A549 (cell line): ENCODE measurements at regions not wholly inside any gene's neighbourhood (a gene's known extent, or its start where the extent isn't known, plus 50 kb on each side); places are given as distances from the start of the nearest gene placed in this dataset.

ENCODE experiments used
- ATAC-seq, 2 experiments: fragments of 200-7000 bp in 1 of 2; fragments of >200 bp in 1 of 2; cut with Nextera tagmentation in 1 of 2; cut with Tn5 transposase in 1 of 2; 3 replicates each; pipeline versions ENCODE4 v1.8.0 to v1.9.1; 2018 to 2020; ENCODE audit warnings: mild to moderate bottlenecking in 1 of 2, moderate library complexity in 1 of 2
- CTCF ChIA-PET: fragments of 300-600 bp; sonication (Branson Sonifier 250); formaldehyde crosslinking; extraction: SDS; loops from one replicate; lab custom pipeline; 2021; ENCODE audit warnings: antibody characterized with exemption, inconsistent platforms; lab: Yijun Ruan, JAX
- POLR2A ChIA-PET: fragments of 350-600 bp; formaldehyde crosslinking; extraction: SDS; loops from one replicate; lab custom pipeline; 2021; ENCODE audit warnings: antibody characterized with exemption, inconsistent platforms; lab: Yijun Ruan, JAX
- DNase-seq, 2 experiments: peaks; one replicate each; pipeline versions ENCODE4 v3.0.0 to v3.0.0-alpha.2; 2011 to 2016; ENCODE audit warnings: low read depth in 1 of 2, low spot score in 1 of 2
- FAIRE-seq: peaks from 2 replicates; lab custom pipeline; 2011; peaks lifted over from hg19 to GRCh38; lab: Jason Lieb, UNC
- H3K27ac ChIP-seq, 2 experiments: fragments of >200 bp; sonication (Bioruptor Twin); formaldehyde crosslinking; 3 replicates each; pipeline ENCODE4 v1.5.1; 2016 to 2017
- H3K4me1 ChIP-seq: fragments of >200 bp; sonication (Bioruptor Twin); formaldehyde crosslinking; 3 replicates; pipeline ENCODE4 v1.6.1; 2016
- H3K4me2 ChIP-seq: fragments of >200 bp; sonication (Bioruptor Twin); formaldehyde crosslinking; 3 replicates; pipeline ENCODE4 v1.6.1; 2016
- H3K4me3 ChIP-seq: fragments of >200 bp; sonication (Bioruptor Twin); formaldehyde crosslinking; 3 replicates; pipeline ENCODE4 v1.5.1; 2016
- H3K9me3 ChIP-seq: fragments of >200 bp; sonication (Bioruptor Twin); formaldehyde crosslinking; 3 replicates; pipeline ENCODE4 v1.6.1; 2016
- BHLHE40 ChIP-seq: IDR thresholded peaks from 2 replicates; pipeline ENCODE4 v1.6.1; 2012; ENCODE audit warnings: low read depth, low read length, inconsistent platforms
- CBX2 ChIP-seq: fragments of 200-600 bp; sonication (generic); IDR thresholded peaks from 2 replicates; pipeline ENCODE4 v1.6.1; 2016; ENCODE audit warnings: low read depth, mild to moderate bottlenecking, borderline replicate concordance
- CEBPB ChIP-seq, 2 experiments: fragments of >200 bp in 1 of 2; sonication (Bioruptor Twin) in 1 of 2; formaldehyde crosslinking in 1 of 2; IDR thresholded peaks; 2 replicates each; pipeline ENCODE4 v1.6.1; 2012 to 2016
- FOSL2 ChIP-seq, 2 experiments: fragments of 450-650 bp in 1 of 2; fragments of >200 bp in 1 of 2; sonication (Bioruptor Twin) in 1 of 2; formaldehyde crosslinking; IDR thresholded peaks; 2 replicates each; pipeline versions ENCODE4 v1.5.0 to v1.6.1; 2016 to 2020; ENCODE audit warnings: mild to moderate bottlenecking in 1 of 2, moderate library complexity in 1 of 2
- FOXS1 ChIP-seq: fragments of 250-450 bp; sonication (Bioruptor Pico); IDR thresholded peaks from 2 replicates; pipeline ENCODE4 v1.5.0; 2020; ENCODE audit warnings: mild to moderate bottlenecking, moderate library complexity
- HDAC2 ChIP-seq: fragments of 200-600 bp; sonication (generic); IDR thresholded peaks from 2 replicates; pipeline ENCODE4 v1.6.1; 2016
- HOXA7 ChIP-seq: fragments of 250-450 bp; sonication (Bioruptor Pico); IDR thresholded peaks from 2 replicates; pipeline ENCODE4 v1.5.0; 2020; ENCODE audit warnings: mild to moderate bottlenecking, moderate library complexity
- HOXB13 ChIP-seq: fragments of 250-450 bp; sonication (Bioruptor Pico); IDR thresholded peaks from 2 replicates; pipeline ENCODE4 v1.5.0; 2020; ENCODE audit warnings: low read depth, mild to moderate bottlenecking, moderate library complexity
- JUN ChIP-seq, 2 experiments: fragments of >200 bp; sonication (Bioruptor Twin); formaldehyde crosslinking; IDR thresholded peaks; 2 replicates in 1 of 2; 3 replicates in 1 of 2; pipeline ENCODE4 v1.6.1; 2016 to 2017
- JUNB ChIP-seq: fragments of >200 bp; sonication (Bioruptor Twin); formaldehyde crosslinking; IDR thresholded peaks from 2 replicates; pipeline ENCODE4 v1.6.1; 2016
- KDM1A ChIP-seq: fragments of 200-600 bp; sonication (generic); IDR thresholded peaks from 2 replicates; pipeline ENCODE4 v1.6.1; 2016; ENCODE audit warnings: low read depth, mild to moderate bottlenecking
- MAFK ChIP-seq: fragments of 450-650 bp; IDR thresholded peaks from 2 replicates; pipeline ENCODE4 v1.6.1; 2014; ENCODE audit not compliant: partially characterized antibody
- MAZ ChIP-seq: fragments of 150-350 bp; IDR thresholded peaks from 2 replicates; pipeline ENCODE4 v1.6.1; 2014; ENCODE audit warnings: antibody characterized with exemption, low read depth, low read length, borderline replicate concordance
- MYC ChIP-seq: IDR thresholded peaks from 2 replicates; pipeline ENCODE4 v1.6.1; 2012; ENCODE audit warnings: mild to moderate bottlenecking, inconsistent platforms, low read length, improper control_type of control experiment, borderline replicate concordance
- NFE2L2 ChIP-seq: fragments of 150-350 bp; conservative IDR thresholded peaks from 2 replicates; pipeline ENCODE4 v1.6.1; 2014; ENCODE audit warnings: low read length
- NPAS2 ChIP-seq: fragments of 250-450 bp; sonication (Bioruptor Pico); IDR thresholded peaks from 2 replicates; pipeline ENCODE4 v1.8.0; 2022; ENCODE audit warnings: mild to moderate bottlenecking, moderate library complexity, borderline replicate concordance
- NR3C1 ChIP-seq: fragments of >200 bp; sonication (Bioruptor Twin); formaldehyde crosslinking; IDR thresholded peaks from 3 replicates; pipeline ENCODE4 v1.6.1; 2017
- PHF8 ChIP-seq: fragments of 200-600 bp; sonication (generic); IDR thresholded peaks from 2 replicates; pipeline ENCODE4 v1.6.1; 2016; ENCODE audit warnings: low read depth, mild to moderate bottlenecking, antibody characterized with exemption, moderate library complexity, borderline replicate concordance
- RARB ChIP-seq: fragments of 250-450 bp; sonication (Bioruptor Pico); IDR thresholded peaks from 2 replicates; pipeline ENCODE4 v1.8.0; 2021; ENCODE audit warnings: mild to moderate bottlenecking, moderate library complexity
- RCOR1 ChIP-seq: fragments of 150-350 bp; IDR thresholded peaks from 2 replicates; pipeline ENCODE4 v1.6.1; 2014; ENCODE audit warnings: antibody characterized with exemption, low read length, low read depth
- SMC3 ChIP-seq: fragments of >200 bp; sonication (Bioruptor Twin); formaldehyde crosslinking; IDR thresholded peaks from 3 replicates; pipeline ENCODE4 v1.6.1; 2018; ENCODE audit warnings: inconsistent platforms
- SREBF2 ChIP-seq: fragments of 450-650 bp; IDR thresholded peaks from 2 replicates; pipeline ENCODE4 v1.6.1; 2014; ENCODE audit warnings: mild to moderate bottlenecking, moderate library complexity
- ZFP36 ChIP-seq: fragments of 450-650 bp; IDR thresholded peaks from 2 replicates; pipeline ENCODE4 v1.6.1; 2014; ENCODE audit warnings: borderline replicate concordance; ENCODE audit not compliant: partially characterized antibody
- ZSCAN20 ChIP-seq: fragments of 250-450 bp; sonication (Bioruptor Pico); IDR thresholded peaks from 2 replicates; pipeline ENCODE4 v1.8.0; 2022; ENCODE audit warnings: mild to moderate bottlenecking, moderate library complexity
- WGBS: methylation state at CpG from one replicate; pipeline ENCODE4 v1.1.6; 2017; ENCODE audit errors: missing lambda C conversion rate; 5-methylcytosine and 5-hydroxymethylcytosine counted together
- TF ChIP-seq, protein P1 (sequence below): fragments of 250-450 bp; sonication (Bioruptor Pico); IDR thresholded peaks from 2 replicates; pipeline ENCODE4 v1.5.0; 2021; ENCODE audit warnings: mild to moderate bottlenecking, moderate library complexity, borderline replicate concordance
- TF ChIP-seq, protein P2 (sequence below): IDR thresholded peaks from 2 replicates; pipeline ENCODE4 v1.6.1; 2012
- TF ChIP-seq, protein P3 (sequence below): fragments of >200 bp; sonication (Bioruptor Twin); formaldehyde crosslinking; IDR thresholded peaks from 2 replicates; pipeline ENCODE4 v1.6.1; 2016
- TF ChIP-seq, protein P4 (sequence below): fragments of 200-600 bp; sonication (generic); IDR thresholded peaks from 2 replicates; pipeline ENCODE4 v1.6.1; 2016; ENCODE audit warnings: antibody characterized with exemption, mild to moderate bottlenecking, moderate library complexity

DNA sequence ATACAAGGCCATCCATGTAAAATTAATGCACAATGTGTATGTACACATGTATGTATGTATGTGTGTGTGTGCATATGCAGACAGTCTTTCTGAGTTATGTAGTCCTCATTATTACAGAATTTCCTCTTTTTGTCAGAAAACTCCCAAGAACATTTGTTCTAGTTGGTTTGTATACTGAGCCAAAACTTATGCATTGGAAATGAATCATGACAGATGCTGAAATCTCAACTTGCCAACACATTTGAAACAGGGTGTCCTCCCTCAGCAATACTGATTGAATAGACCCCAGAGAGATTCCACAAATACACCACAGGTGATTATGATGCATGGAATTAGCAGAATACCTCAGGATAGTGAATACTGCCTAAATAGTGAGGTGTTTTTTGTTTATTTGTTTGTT, 472.9 kb upstream of the PCDH15 start:
- DNase-seq (no peak), ATAC-seq (no peak), FAIRE-seq (no peak)
- Histone ChIP-seq H3K4me2 (no peak overlapping the region), H3K4me3 (no peak overlapping the region), H3K4me1 (no peaks in the 10 kb centered on the region), H3K9me3 (no peaks in the 10 kb centered on the region), H3K27ac (no peak overlapping the region)
- TF ChIP-seq PHF8 (no peak), MYC (no peak), JUN (IDR thresholded peaks at IDR 0.05) (no peak), SREBF2 (no peak), SMC3 (no peak), MAZ (no peak), FOSL2 (IDR thresholded peaks at IDR 0.05) (no peak), FOSL2 (CRISPR knock-in tag; IDR thresholded peaks at IDR 0.05) (no peak), MAFK (no peak), RARB (CRISPR knock-in tag) (no peak), BHLHE40 (no peak)
- TF ChIP-seq, protein P1, sequence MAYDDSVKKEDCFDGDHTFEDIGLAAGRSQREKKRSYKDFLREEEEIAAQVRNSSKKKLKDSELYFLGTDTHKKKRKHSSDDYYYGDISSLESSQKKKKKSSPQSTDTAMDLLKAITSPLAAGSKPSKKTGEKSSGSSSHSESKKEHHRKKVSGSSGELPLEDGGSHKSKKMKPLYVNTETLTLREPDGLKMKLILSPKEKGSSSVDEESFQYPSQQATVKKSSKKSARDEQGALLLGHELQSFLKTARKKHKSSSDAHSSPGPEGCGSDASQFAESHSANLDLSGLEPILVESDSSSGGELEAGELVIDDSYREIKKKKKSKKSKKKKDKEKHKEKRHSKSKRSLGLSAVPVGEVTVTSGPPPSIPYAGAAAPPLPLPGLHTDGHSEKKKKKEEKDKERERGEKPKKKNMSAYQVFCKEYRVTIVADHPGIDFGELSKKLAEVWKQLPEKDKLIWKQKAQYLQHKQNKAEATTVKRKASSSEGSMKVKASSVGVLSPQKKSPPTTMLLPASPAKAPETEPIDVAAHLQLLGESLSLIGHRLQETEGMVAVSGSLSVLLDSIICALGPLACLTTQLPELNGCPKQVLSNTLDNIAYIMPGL, result no peak
- POLR2A ChIA-PET, result no interaction called here
- CTCF ChIA-PET, result no interaction called here

DNA sequence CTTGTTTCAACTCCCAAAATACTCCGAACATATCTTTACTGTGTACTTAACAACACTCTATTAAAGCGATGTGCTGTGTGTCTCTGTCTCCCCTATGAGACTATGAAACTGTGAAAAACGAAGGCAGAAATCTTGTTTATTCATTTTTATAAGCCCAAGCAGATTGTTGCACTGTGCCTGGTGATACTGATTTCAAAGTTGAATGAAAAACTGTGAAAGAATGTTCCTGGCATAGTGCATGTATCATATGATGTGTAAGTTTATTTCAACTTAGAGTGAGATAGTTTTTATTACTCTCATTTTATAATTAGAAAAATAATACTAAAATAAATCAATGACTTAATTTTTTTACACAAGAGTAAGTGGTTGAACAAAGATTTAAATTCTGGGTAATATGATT, 471.9 kb upstream of the PCDH15 start:
- no peak for ATAC-seq
- no peak for TF ChIP-seq FOXS1
- no peak for TF ChIP-seq NPAS2 (CRISPR knock-in tag)
- no peak for TF ChIP-seq HDAC2
- TF ChIP-seq HOXA7 (CRISPR knock-in tag), result no peak
- no peak for TF ChIP-seq RCOR1
- TF ChIP-seq CBX2, result no peak
- no peak for TF ChIP-seq NR3C1
- TF ChIP-seq RARB (CRISPR knock-in tag), result no peak
- TF ChIP-seq HOXB13 (CRISPR knock-in tag), result no peak
- no peak for TF ChIP-seq NFE2L2
- TF ChIP-seq JUNB, result no peak
- TF ChIP-seq BHLHE40, result no peak
- no peak for TF ChIP-seq MAZ
- TF ChIP-seq, protein P2, sequence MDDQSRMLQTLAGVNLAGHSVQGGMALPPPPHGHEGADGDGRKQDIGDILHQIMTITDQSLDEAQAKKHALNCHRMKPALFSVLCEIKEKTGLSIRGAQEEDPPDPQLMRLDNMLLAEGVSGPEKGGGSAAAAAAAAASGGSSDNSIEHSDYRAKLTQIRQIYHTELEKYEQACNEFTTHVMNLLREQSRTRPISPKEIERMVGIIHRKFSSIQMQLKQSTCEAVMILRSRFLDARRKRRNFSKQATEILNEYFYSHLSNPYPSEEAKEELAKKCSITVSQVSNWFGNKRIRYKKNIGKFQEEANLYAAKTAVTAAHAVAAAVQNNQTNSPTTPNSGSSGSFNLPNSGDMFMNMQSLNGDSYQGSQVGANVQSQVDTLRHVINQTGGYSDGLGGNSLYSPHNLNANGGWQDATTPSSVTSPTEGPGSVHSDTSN, result no peak
- TF ChIP-seq, protein P3, sequence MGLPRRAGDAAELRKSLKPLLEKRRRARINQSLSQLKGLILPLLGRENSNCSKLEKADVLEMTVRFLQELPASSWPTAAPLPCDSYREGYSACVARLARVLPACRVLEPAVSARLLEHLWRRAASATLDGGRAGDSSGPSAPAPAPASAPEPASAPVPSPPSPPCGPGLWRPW, result no peak
- no peak for TF ChIP-seq ZFP36
- TF ChIP-seq, protein P4, sequence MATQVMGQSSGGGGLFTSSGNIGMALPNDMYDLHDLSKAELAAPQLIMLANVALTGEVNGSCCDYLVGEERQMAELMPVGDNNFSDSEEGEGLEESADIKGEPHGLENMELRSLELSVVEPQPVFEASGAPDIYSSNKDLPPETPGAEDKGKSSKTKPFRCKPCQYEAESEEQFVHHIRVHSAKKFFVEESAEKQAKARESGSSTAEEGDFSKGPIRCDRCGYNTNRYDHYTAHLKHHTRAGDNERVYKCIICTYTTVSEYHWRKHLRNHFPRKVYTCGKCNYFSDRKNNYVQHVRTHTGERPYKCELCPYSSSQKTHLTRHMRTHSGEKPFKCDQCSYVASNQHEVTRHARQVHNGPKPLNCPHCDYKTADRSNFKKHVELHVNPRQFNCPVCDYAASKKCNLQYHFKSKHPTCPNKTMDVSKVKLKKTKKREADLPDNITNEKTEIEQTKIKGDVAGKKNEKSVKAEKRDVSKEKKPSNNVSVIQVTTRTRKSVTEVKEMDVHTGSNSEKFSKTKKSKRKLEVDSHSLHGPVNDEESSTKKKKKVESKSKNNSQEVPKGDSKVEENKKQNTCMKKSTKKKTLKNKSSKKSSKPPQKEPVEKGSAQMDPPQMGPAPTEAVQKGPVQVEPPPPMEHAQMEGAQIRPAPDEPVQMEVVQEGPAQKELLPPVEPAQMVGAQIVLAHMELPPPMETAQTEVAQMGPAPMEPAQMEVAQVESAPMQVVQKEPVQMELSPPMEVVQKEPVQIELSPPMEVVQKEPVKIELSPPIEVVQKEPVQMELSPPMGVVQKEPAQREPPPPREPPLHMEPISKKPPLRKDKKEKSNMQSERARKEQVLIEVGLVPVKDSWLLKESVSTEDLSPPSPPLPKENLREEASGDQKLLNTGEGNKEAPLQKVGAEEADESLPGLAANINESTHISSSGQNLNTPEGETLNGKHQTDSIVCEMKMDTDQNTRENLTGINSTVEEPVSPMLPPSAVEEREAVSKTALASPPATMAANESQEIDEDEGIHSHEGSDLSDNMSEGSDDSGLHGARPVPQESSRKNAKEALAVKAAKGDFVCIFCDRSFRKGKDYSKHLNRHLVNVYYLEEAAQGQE, result no peak
- no peak for TF ChIP-seq ZSCAN20 (CRISPR knock-in tag)
- no peak for TF ChIP-seq CEBPB (IDR thresholded peaks at IDR 0.05)
- TF ChIP-seq KDM1A, result no peak
- Histone ChIP-seq H3K4me2 (no peak overlapping the region), H3K4me1 (no peaks in the 10 kb centered on the region), H3K27ac (no peak overlapping the region), H3K4me3 (no peak overlapping the region), H3K9me3 (no peaks in the 10 kb centered on the region)
- DNase-seq, result no peak
- 4% methylated on average over 3 of the region's 3 CpGs for WGBS
- POLR2A ChIA-PET, result no interaction called here
- CTCF ChIA-PET, result no interaction called here
- no peak for FAIRE-seq
